IMR-90 (cell line): ENCODE measurements at regions not wholly inside any gene's neighbourhood (a gene's known extent, or its start where the extent isn't known, plus 50 kb on each side); places are given as distances from the start of the nearest gene placed in this dataset.

Experiments used
- ATAC-seq: fragments of 200-7000 bp; cut with Tn5 transposase; 2 replicates; pipeline ENCODE4 v1.9.1; 2020; ENCODE audit warnings: low read depth, mild to moderate bottlenecking, moderate library complexity
- BruUV-seq: library from RNA; stranded (reverse); fragments of 400-500 nt; replicated peaks from 2 replicates; lab custom pipeline; 2021; lab: Mats Ljungman, UMichigan
- CTCF ChIA-PET: fragments of 300-600 bp; formaldehyde crosslinking; extraction: SDS; loops from one replicate; lab custom pipeline; 2021; ENCODE audit warnings: antibody characterized with exemption; lab: Yijun Ruan, JAX
- POLR2A ChIA-PET: fragments of 300-600 bp; sonication (Branson Sonifier 250); formaldehyde crosslinking; loops from one replicate; lab custom pipeline; 2022; ENCODE audit warnings: antibody characterized with exemption; ENCODE audit not compliant: unreplicated experiment; lab: Charles Lee
- DNase-seq: peaks from one replicate; pipeline ENCODE4 v3.0.0; 2013
- H2AFZ ChIP-seq: replicated peaks from 2 replicates; pipeline ENCODE3; 2013; ENCODE audit warnings: low read length, mild to moderate bottlenecking; ENCODE audit not compliant: poor library complexity
- H2AK5ac ChIP-seq: 2 replicates; pipeline ENCODE4 v1.6.1; 2013; ENCODE audit warnings: low read depth, low read length, inconsistent platforms
- H2AK9ac ChIP-seq: replicated peaks from 2 replicates; pipeline ENCODE3; 2013; ENCODE audit warnings: mild to moderate bottlenecking, low read depth, low read length, moderate library complexity; ENCODE audit not compliant: poor library complexity
- H2BK120ac ChIP-seq: 2 replicates; pipeline ENCODE4 v1.6.1; 2013; ENCODE audit warnings: low read depth, low read length, inconsistent platforms
- H2BK15ac ChIP-seq: 3 replicates; pipeline ENCODE4 v1.6.1; 2013; ENCODE audit warnings: low read depth, low read length, inconsistent platforms
- H2BK20ac ChIP-seq: 2 replicates; pipeline ENCODE4 v1.6.1; 2013; ENCODE audit warnings: low read depth, mild to moderate bottlenecking, inconsistent platforms, low read length, moderate library complexity
- H2BK5ac ChIP-seq: 2 replicates; pipeline ENCODE4 v1.6.1; 2013; ENCODE audit warnings: mild to moderate bottlenecking, low read depth, low read length, inconsistent platforms; ENCODE audit not compliant: poor library complexity, severe bottlenecking
- H3K14ac ChIP-seq: replicated peaks from 2 replicates; pipeline ENCODE4 v1.6.1; 2013; ENCODE audit warnings: low read depth, low read length, inconsistent platforms
- H3K18ac ChIP-seq: 2 replicates; pipeline ENCODE4 v1.6.1; 2013; ENCODE audit warnings: low read depth, low read length, control low read depth
- H3K23ac ChIP-seq: 2 replicates; pipeline ENCODE4 v1.6.1; 2013; ENCODE audit warnings: low read depth, low read length, inconsistent platforms
- H3K27ac ChIP-seq: 2 replicates; pipeline ENCODE4 v1.5.1; 2013; ENCODE audit warnings: mild to moderate bottlenecking, control low read depth, low read length; ENCODE audit not compliant: insufficient read depth
- H3K27me3 ChIP-seq: 2 replicates; pipeline ENCODE4 v1.6.1; 2013; ENCODE audit warnings: low read length; ENCODE audit not compliant: control insufficient read depth, insufficient read depth
- H3K36me3 ChIP-seq: 2 replicates; pipeline ENCODE4 v1.6.1; 2013; ENCODE audit warnings: low read length, mixed read lengths; ENCODE audit not compliant: control insufficient read depth, insufficient read depth
- H3K4ac ChIP-seq: 2 replicates; pipeline ENCODE4 v1.6.1; 2013; ENCODE audit warnings: low read depth, low read length, inconsistent platforms
- H3K4me1 ChIP-seq: 2 replicates; pipeline ENCODE4 v1.6.1; 2013; ENCODE audit warnings: low read length, mixed read lengths; ENCODE audit not compliant: control insufficient read depth, insufficient read depth
- H3K4me2 ChIP-seq: 2 replicates; pipeline ENCODE4 v1.6.1; 2013; ENCODE audit warnings: low read depth, mild to moderate bottlenecking, control low read depth, low read length, moderate library complexity
- H3K4me3 ChIP-seq: 2 replicates; pipeline ENCODE4 v1.5.1; 2013; ENCODE audit warnings: low read depth, mild to moderate bottlenecking, control low read depth, low read length, moderate library complexity; ENCODE audit not compliant: insufficient read depth
- H3K56ac ChIP-seq: 2 replicates; pipeline ENCODE4 v1.6.1; 2013; ENCODE audit warnings: low read length, inconsistent platforms; ENCODE audit not compliant: insufficient read depth; ENCODE audit errors: extremely low read depth
- H3K79me1 ChIP-seq, 2 experiments: 2 replicates each; pipeline ENCODE4 v1.6.1; 2013; ENCODE audit warnings: low read length in 2 of 2, inconsistent platforms in 1 of 2, low read depth in 1 of 2
- H3K9ac ChIP-seq: 2 replicates; pipeline ENCODE4 v1.6.1; 2013; ENCODE audit warnings: low read depth, low read length, control low read depth
- H3K9me1 ChIP-seq: 2 replicates; pipeline ENCODE4 v1.6.1; 2013; ENCODE audit warnings: low read length, inconsistent platforms; ENCODE audit not compliant: insufficient read depth
- H3K9me3 ChIP-seq: 2 replicates; pipeline ENCODE4 v1.6.1; 2013; ENCODE audit warnings: low read length; ENCODE audit not compliant: control insufficient read depth, insufficient read depth
- H4K20me1 ChIP-seq: 2 replicates; pipeline ENCODE4 v1.6.1; 2013; ENCODE audit warnings: low read length, inconsistent platforms; ENCODE audit not compliant: insufficient read depth
- H4K5ac ChIP-seq: 2 replicates; pipeline ENCODE4 v1.6.1; 2013; ENCODE audit warnings: mild to moderate bottlenecking, low read depth, low read length, control low read depth
- H4K8ac ChIP-seq, 2 experiments: 2 replicates each; pipeline ENCODE4 v1.6.1; 2013; ENCODE audit warnings: low read depth in 2 of 2, low read length in 2 of 2, control low read depth in 1 of 2, inconsistent platforms in 1 of 2
- H4K91ac ChIP-seq: 2 replicates; pipeline ENCODE4 v1.6.1; 2013; ENCODE audit warnings: low read depth, low read length, inconsistent platforms; ENCODE audit not compliant: insufficient read depth
- BHLHE40 ChIP-seq: fragments of 150-350 bp; IDR thresholded peaks from 2 replicates; pipeline ENCODE4 v1.6.1; 2016; ENCODE audit warnings: mild to moderate bottlenecking, low read depth, low read length
- CEBPB ChIP-seq: IDR thresholded peaks from 2 replicates; pipeline ENCODE4 v1.6.1; 2012; ENCODE audit warnings: low read depth, low read length, improper control_type of control experiment
- CHD1 ChIP-seq: IDR thresholded peaks from 2 replicates; pipeline ENCODE4 v1.6.1; 2012; ENCODE audit warnings: low read depth, low read length, improper control_type of control experiment
- FOS ChIP-seq: fragments of 150-350 bp; IDR thresholded peaks from 2 replicates; pipeline ENCODE4 v1.6.1; 2016; ENCODE audit warnings: low read depth, low read length
- MAFK ChIP-seq: IDR thresholded peaks from 2 replicates; pipeline ENCODE4 v1.6.1; 2012; ENCODE audit warnings: low read depth, low read length, improper control_type of control experiment
- MAZ ChIP-seq: IDR thresholded peaks from 2 replicates; pipeline ENCODE4 v1.6.1; 2012; ENCODE audit warnings: low read depth, mild to moderate bottlenecking, low read length, improper control_type of control experiment, moderate library complexity, borderline replicate concordance
- MXI1 ChIP-seq: IDR thresholded peaks from 2 replicates; pipeline ENCODE4 v1.6.1; 2012; ENCODE audit warnings: low read depth, mild to moderate bottlenecking, low read length, moderate library complexity, borderline replicate concordance
- NFE2L2 ChIP-seq: fragments of 150-350 bp; IDR thresholded peaks from 2 replicates; pipeline ENCODE4 v1.6.1; 2016; ENCODE audit warnings: low read depth, mild to moderate bottlenecking, low read length
- POLR2A ChIP-seq: IDR thresholded peaks from 2 replicates; pipeline ENCODE4 v1.6.1; 2012; ENCODE audit warnings: mild to moderate bottlenecking, low read depth, low read length
- RAD21 ChIP-seq: IDR thresholded peaks from 2 replicates; pipeline ENCODE4 v1.6.1; 2012; ENCODE audit warnings: low read length, improper control_type of control experiment
- RCOR1 ChIP-seq: IDR thresholded peaks from 2 replicates; pipeline ENCODE4 v1.6.1; 2012; ENCODE audit warnings: mild to moderate bottlenecking, low read length, improper control_type of control experiment; ENCODE audit not compliant: insufficient replicate concordance
- RFX5 ChIP-seq: IDR thresholded peaks from 2 replicates; pipeline ENCODE4 v1.8.0; 2012; ENCODE audit warnings: low read depth, mild to moderate bottlenecking, low read length, moderate library complexity
- SMC3 ChIP-seq: fragments of 150-350 bp; IDR thresholded peaks from 2 replicates; pipeline ENCODE4 v1.6.1; 2016; ENCODE audit warnings: low read depth, mild to moderate bottlenecking, antibody characterized with exemption, low read length, moderate library complexity
- dilution Hi-C: fragments of 300-500 bp; cut with HindIII; formaldehyde crosslinking; loops from one replicate; pipeline ENCODE4 v1.14.3; 2018; ENCODE audit warnings: low sequenced_read_pairs; ENCODE audit not compliant: unreplicated experiment
- in situ Hi-C: fragments of 300-500 bp; cut with MboI; formaldehyde crosslinking; loops from 3 replicates; pipeline ENCODE4 v1.14.3; 2019; ENCODE audit warnings: low sequenced_read_pairs, inconsistent platforms, mixed read lengths
- intact Hi-C: fragments of 100-400 bp; cut with micrococcal nuclease; formaldehyde crosslinking; loops from 2 replicates; pipeline ENCODE4 v1.10.0; 2022
- TF ChIP-seq, protein P1 (sequence below): conservative IDR thresholded peaks from 2 replicates; pipeline ENCODE4 v1.5.1; 2012; ENCODE audit warnings: mild to moderate bottlenecking, low read depth, low read length, improper control_type of control experiment
- TF ChIP-seq, protein P2 (sequence below): fragments of 150-350 bp; IDR thresholded peaks from 2 replicates; pipeline ENCODE4 v1.6.1; 2017; ENCODE audit warnings: mild to moderate bottlenecking, antibody characterized with exemption, low read length, low read depth
- TF ChIP-seq, protein P3 (sequence below): fragments of 150-350 bp; IDR thresholded peaks from 2 replicates; pipeline ENCODE4 v1.6.1; 2016; ENCODE audit warnings: low read depth, mild to moderate bottlenecking, low read length, moderate library complexity, borderline replicate concordance

DNA sequence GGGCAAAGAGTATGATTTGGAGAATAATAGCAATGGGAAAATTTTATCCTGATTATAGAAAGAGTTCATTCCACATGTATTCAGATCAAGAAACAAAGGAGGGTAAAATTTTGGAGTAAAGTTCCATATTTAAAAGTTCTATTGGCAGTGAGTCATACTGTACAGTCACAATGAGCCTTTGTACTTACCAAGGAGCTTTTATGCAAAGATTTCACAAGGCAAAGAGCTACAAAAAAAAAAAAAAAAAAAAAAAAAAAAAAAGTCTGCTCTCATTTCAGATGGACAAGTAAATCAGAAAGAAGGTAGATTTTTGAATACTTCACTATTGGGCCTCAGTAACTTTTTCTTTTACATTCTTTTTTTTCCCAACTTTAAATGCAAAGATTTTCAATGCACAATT is 1802.2 kb upstream of the PIK3C3 start:
- H4K20me1 ChIP-seq, result no peaks in the 10 kb centered on the region
- H2AK9ac ChIP-seq, result no peak overlapping the region
- ChIA-PET POLR2A (no interaction called here), CTCF (no interaction called here)
- H4K8ac ChIP-seq, result no peak overlapping the region
- no peak overlapping the region for H4K5ac ChIP-seq
- H3K9me3 ChIP-seq, result no peaks in the 10 kb centered on the region
- H3K56ac ChIP-seq, result no peak overlapping the region
- H2AK5ac ChIP-seq, result no peak overlapping the region
- in situ Hi-C loops, result no loop called here
- no peaks in the 10 kb centered on the region for H3K79me1 ChIP-seq
- H3K4me3 ChIP-seq, result no peak overlapping the region
- intact Hi-C loops, result loop anchor here (10.0 kb wide), 1 partner anchor 578 kb away; no protein-coding TSS in a partner anchor
- dilution Hi-C loops, result no loop called here
- no peak overlapping the region for H3K23ac ChIP-seq
- H3K4me2 ChIP-seq, result no peak overlapping the region
- H4K91ac ChIP-seq, result no peak overlapping the region
- H2BK15ac ChIP-seq, result no peak overlapping the region
- BruUV-seq, result no TSS peak
- no peak overlapping the region for H3K4ac ChIP-seq
- no peak overlapping the region for H2BK120ac ChIP-seq
- H3K27me3 ChIP-seq, result no peaks in the 10 kb centered on the region
- H2BK20ac ChIP-seq, result no peak overlapping the region
- no peak for ATAC-seq
- H3K9ac ChIP-seq, result no peak overlapping the region
- H2AFZ ChIP-seq, result no peak overlapping the region
- no peak overlapping the region for H3K18ac ChIP-seq
- TF ChIP-seq MXI1, result no peak
- TF ChIP-seq POLR2A, result no peak
- TF ChIP-seq, protein P1, sequence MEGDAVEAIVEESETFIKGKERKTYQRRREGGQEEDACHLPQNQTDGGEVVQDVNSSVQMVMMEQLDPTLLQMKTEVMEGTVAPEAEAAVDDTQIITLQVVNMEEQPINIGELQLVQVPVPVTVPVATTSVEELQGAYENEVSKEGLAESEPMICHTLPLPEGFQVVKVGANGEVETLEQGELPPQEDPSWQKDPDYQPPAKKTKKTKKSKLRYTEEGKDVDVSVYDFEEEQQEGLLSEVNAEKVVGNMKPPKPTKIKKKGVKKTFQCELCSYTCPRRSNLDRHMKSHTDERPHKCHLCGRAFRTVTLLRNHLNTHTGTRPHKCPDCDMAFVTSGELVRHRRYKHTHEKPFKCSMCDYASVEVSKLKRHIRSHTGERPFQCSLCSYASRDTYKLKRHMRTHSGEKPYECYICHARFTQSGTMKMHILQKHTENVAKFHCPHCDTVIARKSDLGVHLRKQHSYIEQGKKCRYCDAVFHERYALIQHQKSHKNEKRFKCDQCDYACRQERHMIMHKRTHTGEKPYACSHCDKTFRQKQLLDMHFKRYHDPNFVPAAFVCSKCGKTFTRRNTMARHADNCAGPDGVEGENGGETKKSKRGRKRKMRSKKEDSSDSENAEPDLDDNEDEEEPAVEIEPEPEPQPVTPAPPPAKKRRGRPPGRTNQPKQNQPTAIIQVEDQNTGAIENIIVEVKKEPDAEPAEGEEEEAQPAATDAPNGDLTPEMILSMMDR, result no peak
- no peak for TF ChIP-seq SMC3
- TF ChIP-seq CHD1, result no peak
- TF ChIP-seq NFE2L2, result no peak
- TF ChIP-seq, protein P2, sequence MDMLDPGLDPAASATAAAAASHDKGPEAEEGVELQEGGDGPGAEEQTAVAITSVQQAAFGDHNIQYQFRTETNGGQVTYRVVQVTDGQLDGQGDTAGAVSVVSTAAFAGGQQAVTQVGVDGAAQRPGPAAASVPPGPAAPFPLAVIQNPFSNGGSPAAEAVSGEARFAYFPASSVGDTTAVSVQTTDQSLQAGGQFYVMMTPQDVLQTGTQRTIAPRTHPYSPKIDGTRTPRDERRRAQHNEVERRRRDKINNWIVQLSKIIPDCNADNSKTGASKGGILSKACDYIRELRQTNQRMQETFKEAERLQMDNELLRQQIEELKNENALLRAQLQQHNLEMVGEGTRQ, result no peak
- no peak for TF ChIP-seq MAFK
- no peak for TF ChIP-seq MAZ
- TF ChIP-seq CEBPB, result no peak
- TF ChIP-seq BHLHE40, result no peak
- no peak for TF ChIP-seq RFX5
- TF ChIP-seq, protein P3, sequence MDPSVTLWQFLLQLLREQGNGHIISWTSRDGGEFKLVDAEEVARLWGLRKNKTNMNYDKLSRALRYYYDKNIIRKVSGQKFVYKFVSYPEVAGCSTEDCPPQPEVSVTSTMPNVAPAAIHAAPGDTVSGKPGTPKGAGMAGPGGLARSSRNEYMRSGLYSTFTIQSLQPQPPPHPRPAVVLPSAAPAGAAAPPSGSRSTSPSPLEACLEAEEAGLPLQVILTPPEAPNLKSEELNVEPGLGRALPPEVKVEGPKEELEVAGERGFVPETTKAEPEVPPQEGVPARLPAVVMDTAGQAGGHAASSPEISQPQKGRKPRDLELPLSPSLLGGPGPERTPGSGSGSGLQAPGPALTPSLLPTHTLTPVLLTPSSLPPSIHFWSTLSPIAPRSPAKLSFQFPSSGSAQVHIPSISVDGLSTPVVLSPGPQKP, result no peak
- no peak for TF ChIP-seq RAD21
- TF ChIP-seq RCOR1, result no peak
- TF ChIP-seq FOS, result no peak
- no peaks in the 10 kb centered on the region for H3K36me3 ChIP-seq
- no peak overlapping the region for H3K27ac ChIP-seq
- no peak overlapping the region for H3K14ac ChIP-seq
- no peaks in the 10 kb centered on the region for H3K9me1 ChIP-seq
- H2BK5ac ChIP-seq, result no peak overlapping the region
- no peaks in the 10 kb centered on the region for H3K4me1 ChIP-seq
- no peak for DNase-seq
